ENCODE measurements at regions not wholly inside any gene's neighbourhood (a gene's known extent, or its start where the extent isn't known, plus 50 kb on each side); places are given as distances from the start of the nearest gene placed in this dataset.

DNA sequence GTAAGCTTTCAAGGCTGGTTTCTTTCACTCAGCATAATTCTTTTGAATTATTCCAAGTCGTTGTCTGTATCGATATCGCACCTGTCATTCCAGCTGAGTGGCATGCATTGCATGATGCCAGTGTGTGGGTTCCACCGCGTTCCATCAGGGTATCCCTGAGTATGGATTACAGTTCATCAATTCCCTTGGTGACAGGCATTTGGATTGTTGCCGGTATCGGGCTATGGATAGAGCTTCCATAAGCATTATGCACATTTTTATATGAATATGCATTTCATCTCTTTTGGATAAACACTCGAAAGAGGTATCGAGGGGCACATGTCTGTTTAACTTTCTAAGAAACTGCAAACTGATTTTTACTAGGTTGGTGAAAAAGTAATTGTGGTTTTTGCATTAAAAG lies 698.8 kb downstream of the BRD1 start:
- TF ChIP-seq EZH2 (IDR thresholded peaks at IDR 0.05; ENCODE audit: insufficient read depth, poor library complexity, severe bottlenecking): no peak
- TF ChIP-seq EZH2phosphoT487 (IDR thresholded peaks at IDR 0.05; ENCODE audit: insufficient read depth, low read depth): no peak
